ENCODE measurements at regions not wholly inside any gene's neighbourhood (a gene's known extent, or its start where the extent isn't known, plus 50 kb on each side); places are given as distances from the start of the nearest gene placed in this dataset.

DNA sequence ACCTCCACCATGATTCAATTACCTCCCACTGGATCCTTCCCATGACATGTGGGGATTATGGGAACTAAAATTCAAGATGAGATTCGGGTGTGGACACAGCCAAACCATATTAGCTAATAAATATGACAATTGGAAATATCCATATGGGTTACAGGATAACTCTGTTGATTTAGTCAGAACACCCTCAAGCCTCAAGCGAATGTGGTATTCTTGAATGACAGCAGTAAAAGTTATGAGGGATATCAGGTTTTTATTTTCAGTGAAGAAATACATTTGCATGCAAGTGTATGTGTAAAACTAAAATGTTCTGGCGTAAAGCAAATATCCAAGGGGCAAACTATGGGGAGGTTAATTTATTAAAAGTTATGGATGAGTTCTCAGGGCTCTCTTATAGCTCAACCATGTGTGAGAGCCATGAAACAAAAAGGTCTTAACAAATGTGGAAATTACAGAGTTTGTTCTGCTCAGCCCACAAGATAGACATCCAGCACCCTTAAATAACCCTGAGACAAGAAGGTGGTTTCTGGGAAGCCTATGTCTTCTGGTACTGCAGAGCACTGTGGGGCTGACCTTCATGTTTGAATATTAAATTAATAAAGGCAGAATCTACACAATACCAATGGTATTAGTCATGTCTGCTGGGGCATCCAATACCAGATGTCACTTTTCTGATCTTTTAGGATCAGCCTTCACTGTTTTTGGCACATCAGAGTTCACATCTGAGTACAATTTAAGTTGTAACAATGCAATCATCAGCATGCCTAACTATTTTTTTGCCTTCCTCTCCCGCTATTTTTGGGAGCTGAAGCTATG lies 370.5 kb upstream of the RSPO3 start:
- Histone ChIP-seq H3K9me3 (no peaks in the 10 kb centered on the region), H3K4me1 (no peaks in the 10 kb centered on the region), H3K27ac (no peak overlapping the region), H3K27me3 (no peaks in the 10 kb centered on the region), H3K4me3 (no peak overlapping the region), H3K36me3 (no peaks in the 10 kb centered on the region)
- no peak for TF ChIP-seq POLR2A (IDR thresholded peaks at IDR 0.05)
- TF ChIP-seq, protein P1, sequence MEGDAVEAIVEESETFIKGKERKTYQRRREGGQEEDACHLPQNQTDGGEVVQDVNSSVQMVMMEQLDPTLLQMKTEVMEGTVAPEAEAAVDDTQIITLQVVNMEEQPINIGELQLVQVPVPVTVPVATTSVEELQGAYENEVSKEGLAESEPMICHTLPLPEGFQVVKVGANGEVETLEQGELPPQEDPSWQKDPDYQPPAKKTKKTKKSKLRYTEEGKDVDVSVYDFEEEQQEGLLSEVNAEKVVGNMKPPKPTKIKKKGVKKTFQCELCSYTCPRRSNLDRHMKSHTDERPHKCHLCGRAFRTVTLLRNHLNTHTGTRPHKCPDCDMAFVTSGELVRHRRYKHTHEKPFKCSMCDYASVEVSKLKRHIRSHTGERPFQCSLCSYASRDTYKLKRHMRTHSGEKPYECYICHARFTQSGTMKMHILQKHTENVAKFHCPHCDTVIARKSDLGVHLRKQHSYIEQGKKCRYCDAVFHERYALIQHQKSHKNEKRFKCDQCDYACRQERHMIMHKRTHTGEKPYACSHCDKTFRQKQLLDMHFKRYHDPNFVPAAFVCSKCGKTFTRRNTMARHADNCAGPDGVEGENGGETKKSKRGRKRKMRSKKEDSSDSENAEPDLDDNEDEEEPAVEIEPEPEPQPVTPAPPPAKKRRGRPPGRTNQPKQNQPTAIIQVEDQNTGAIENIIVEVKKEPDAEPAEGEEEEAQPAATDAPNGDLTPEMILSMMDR (IDR thresholded peaks at IDR 0.05), result no peak
- DNase-seq, result no peak
- intact Hi-C loops (cut with DNase I; ENCODE audit: low total_unique reads), result no loop called here

- no peak for TF ChIP-seq POLR2A (IDR thresholded peaks at IDR 0.05)
- TF ChIP-seq, protein P1 (IDR thresholded peaks at IDR 0.05), result no peak
- Histone ChIP-seq H3K4me1 (no peaks in the 10 kb centered on the region), H3K27ac (no peak overlapping the region), H3K36me3 (no peaks in the 10 kb centered on the region), H3K27me3 (no peaks in the 10 kb centered on the region), H3K9me3 (no peaks in the 10 kb centered on the region), H3K4me3 (no peak overlapping the region)
- DNase-seq, result no peak
- intact Hi-C loops (cut with DNase I; ENCODE audit: low total_unique reads), result no loop called here
Observed at GRCh38 chr6:126753606-126754005, 364.9 kb upstream of the RSPO3 start.

DNA sequence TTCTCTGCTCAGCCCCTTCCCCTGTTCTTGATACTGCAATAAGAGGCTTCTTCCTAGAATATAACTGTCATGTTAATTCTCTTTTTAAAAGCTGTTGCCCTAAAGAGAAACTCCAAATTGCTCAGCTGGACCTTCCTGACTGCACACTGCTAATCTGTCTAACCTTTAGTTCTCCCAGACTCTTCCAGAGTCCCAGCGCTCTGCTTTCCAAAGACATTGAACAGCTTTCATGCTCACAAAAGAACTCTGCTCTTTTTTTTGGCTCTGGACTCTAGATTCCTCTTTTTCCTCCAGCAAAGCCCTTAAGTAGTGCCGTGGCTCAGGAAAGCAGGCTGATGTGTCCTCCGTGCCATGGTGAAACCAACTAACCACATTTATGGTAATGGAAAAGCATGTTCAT lies 356.6 kb upstream of the RSPO3 start:
- intact Hi-C loops (cut with DNase I; ENCODE audit: low total_unique reads), result no loop called here
- Histone ChIP-seq H3K27me3 (no peaks in the 10 kb centered on the region), H3K27ac (no peak overlapping the region), H3K36me3 (no peaks in the 10 kb centered on the region), H3K4me1 (no peaks in the 10 kb centered on the region), H3K4me3 (no peak overlapping the region), H3K9me3 (no peaks in the 10 kb centered on the region)
- TF ChIP-seq, protein P1 (IDR thresholded peaks at IDR 0.05), result no peak
- TF ChIP-seq POLR2A (IDR thresholded peaks at IDR 0.05), result no peak
- no peak for DNase-seq

GRCh38 chr6:126764104-126764503 lies 354.4 kb upstream of the RSPO3 start:
- TF ChIP-seq POLR2A (IDR thresholded peaks at IDR 0.05), result no peak
- TF ChIP-seq, protein P1 (IDR thresholded peaks at IDR 0.05), result no peak
- H3K4me3 ChIP-seq, result no peak overlapping the region
- no peak overlapping the region for H3K27ac ChIP-seq
- no peak for DNase-seq
- no peaks in the 10 kb centered on the region for H3K27me3 ChIP-seq
- intact Hi-C loops (cut with DNase I; ENCODE audit: low total_unique reads), result no loop called here
- H3K4me1 ChIP-seq, result no peaks in the 10 kb centered on the region
- H3K36me3 ChIP-seq, result no peaks in the 10 kb centered on the region
- no peaks in the 10 kb centered on the region for H3K9me3 ChIP-seq

- no peaks in the 10 kb centered on the region for H3K27me3 ChIP-seq
- no peaks in the 10 kb centered on the region for H3K36me3 ChIP-seq
- no peaks in the 10 kb centered on the region for H3K4me1 ChIP-seq
- intact Hi-C loops (cut with DNase I; ENCODE audit: low total_unique reads), result no loop called here
- H3K9me3 ChIP-seq, result no peaks in the 10 kb centered on the region
- H3K27ac ChIP-seq, result no peak overlapping the region
- no peak overlapping the region for H3K4me3 ChIP-seq
- no peak for TF ChIP-seq POLR2A (IDR thresholded peaks at IDR 0.05)
- TF ChIP-seq, protein P1 (IDR thresholded peaks at IDR 0.05), result no peak
- no peak for DNase-seq
Observed at GRCh38 chr6:126764671-126765070, 353.8 kb upstream of the RSPO3 start.
